Fibroblast of the aortic adventitia (primary cell): ENCODE measurements at regions not wholly inside any gene's neighbourhood (a gene's known extent, or its start where the extent isn't known, plus 50 kb on each side); places are given as distances from the start of the nearest gene placed in this dataset.
A peak's percentile ranks its signal among the peaks of the same experiment; 100 is the strongest.

Experiments used
- DNase-seq: peaks from one replicate; pipeline ENCODE4 v3.0.0-alpha.2; 2010; ENCODE audit warnings: low read depth
- H3K4me3 ChIP-seq: 2 replicates; pipeline ENCODE4 v1.5.1; 2011; ENCODE audit warnings: low read depth, mild to moderate bottlenecking, control low read depth, low read length, moderate library complexity
- TF ChIP-seq, protein P1 (sequence below): IDR thresholded peaks from 2 replicates; pipeline ENCODE4 v1.5.1; 2011; ENCODE audit warnings: mild to moderate bottlenecking, low read length, control low read depth, inconsistent platforms; ENCODE audit not compliant: insufficient read depth

DNA sequence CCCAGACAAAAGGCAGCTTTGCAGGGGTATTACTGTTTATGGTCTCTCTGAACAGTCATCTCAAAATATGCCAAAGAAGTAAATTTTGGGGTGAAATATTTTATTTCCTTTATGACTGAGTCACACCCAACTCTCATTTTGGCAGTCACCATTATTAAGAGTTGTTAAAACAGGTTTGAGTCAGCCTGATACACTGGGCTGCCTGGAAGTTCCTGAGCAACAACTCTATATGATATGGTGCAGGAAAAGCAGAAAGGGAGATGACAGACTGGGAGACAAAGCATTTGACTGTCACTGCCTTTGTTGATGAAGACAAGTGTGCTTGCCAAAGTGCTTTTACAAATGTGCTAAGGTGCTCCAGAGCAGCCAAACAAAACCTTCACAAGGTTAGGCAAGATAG, 1263.5 kb downstream of the PCDH7 start:
- H3K4me3 ChIP-seq: no peak overlapping the region
- peak; percentile 3 for DNase-seq
- TF ChIP-seq, protein P1, sequence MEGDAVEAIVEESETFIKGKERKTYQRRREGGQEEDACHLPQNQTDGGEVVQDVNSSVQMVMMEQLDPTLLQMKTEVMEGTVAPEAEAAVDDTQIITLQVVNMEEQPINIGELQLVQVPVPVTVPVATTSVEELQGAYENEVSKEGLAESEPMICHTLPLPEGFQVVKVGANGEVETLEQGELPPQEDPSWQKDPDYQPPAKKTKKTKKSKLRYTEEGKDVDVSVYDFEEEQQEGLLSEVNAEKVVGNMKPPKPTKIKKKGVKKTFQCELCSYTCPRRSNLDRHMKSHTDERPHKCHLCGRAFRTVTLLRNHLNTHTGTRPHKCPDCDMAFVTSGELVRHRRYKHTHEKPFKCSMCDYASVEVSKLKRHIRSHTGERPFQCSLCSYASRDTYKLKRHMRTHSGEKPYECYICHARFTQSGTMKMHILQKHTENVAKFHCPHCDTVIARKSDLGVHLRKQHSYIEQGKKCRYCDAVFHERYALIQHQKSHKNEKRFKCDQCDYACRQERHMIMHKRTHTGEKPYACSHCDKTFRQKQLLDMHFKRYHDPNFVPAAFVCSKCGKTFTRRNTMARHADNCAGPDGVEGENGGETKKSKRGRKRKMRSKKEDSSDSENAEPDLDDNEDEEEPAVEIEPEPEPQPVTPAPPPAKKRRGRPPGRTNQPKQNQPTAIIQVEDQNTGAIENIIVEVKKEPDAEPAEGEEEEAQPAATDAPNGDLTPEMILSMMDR: no peak

DNA sequence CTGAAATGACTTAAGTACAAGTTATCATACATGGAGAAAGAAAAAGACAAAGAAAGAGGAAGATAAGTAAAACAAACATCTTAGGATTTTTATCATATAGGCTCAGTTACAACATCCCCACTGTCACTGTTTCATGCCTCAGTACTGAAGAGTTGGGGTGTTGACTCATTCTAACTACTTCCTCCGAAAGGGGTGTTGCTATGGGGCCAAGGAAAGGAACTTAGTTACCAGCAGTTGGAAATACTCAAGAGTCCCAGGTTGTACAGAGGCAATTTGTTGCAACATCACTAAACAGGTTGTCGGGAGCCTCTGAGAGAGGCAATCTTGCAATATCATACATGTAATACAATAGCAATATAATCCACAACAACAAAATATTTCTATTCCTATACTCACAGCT, 1264.7 kb downstream of the PCDH7 start:
- TF ChIP-seq, protein P1: no peak
- DNase-seq: peak; percentile 53
- H3K4me3 ChIP-seq: no peak overlapping the region

DNA sequence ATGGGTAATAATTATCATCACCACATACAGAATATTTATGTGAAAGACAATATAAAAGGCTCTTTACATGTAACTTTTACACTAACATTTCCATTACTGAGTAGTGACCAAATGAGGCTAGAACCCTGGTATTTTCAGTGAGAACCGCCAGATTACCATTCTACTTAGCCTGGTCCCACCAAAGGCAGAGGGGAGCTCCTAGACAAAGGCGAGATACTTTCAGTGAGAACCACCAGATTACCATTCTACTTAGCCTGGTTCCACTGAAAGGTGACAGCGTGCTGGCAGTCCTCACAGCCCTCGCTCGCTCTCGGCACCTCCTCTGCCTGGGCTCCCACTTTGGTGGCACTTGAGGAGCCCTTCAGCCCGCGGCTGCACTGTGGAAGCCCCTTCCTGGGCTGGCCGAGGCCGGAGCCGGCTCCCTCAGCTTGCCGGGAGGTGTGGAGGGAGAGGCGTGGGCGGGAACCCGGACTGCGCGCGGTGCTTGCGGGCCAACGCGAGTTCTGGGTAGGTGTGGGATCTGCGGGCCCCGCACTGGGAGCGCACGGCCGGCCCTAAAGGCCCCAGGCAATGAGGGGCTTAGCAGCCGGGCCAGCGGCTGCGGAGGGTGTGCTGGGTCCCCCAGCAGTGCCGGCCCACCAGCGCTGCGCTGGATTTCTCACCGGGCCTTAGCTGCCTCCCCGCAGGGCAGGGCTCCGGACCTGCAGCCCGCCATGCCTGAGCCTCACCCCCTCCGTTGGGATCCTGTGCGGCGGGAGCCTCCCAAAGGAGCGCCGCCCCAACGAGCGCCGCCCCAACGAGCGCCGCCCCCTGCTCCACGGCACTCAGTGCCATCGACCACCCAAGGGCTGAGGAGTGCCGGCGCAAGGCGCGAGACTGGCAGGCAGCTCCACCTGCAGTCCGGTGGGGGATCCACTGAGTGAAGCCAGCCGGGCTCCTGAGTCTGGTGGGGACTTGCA, 1276.1 kb downstream of the PCDH7 start:
- no peak overlapping the region for H3K4me3 ChIP-seq
- DNase-seq: no peak
- TF ChIP-seq, protein P1: no peak

DNA sequence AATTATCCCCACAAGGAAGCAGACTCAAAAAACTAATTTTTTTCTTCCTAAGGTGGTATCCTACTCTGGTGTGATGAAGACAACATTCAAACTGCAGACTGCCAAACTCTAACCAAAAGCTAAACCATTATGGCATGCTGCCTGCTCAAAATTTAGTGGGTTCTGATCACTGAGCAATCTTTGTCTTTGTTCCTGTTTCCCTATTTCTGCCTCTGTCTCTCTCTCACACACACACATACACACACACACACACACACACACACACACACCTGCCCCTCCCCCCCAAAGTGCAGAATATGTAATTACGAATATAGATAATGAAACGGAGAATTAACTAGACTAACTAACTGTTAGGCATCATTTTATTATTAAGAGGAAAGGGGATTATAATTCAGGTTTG, 1278.6 kb downstream of the PCDH7 start:
- H3K4me3 ChIP-seq: no peak overlapping the region
- DNase-seq: no peak
- TF ChIP-seq, protein P1: no peak

DNA sequence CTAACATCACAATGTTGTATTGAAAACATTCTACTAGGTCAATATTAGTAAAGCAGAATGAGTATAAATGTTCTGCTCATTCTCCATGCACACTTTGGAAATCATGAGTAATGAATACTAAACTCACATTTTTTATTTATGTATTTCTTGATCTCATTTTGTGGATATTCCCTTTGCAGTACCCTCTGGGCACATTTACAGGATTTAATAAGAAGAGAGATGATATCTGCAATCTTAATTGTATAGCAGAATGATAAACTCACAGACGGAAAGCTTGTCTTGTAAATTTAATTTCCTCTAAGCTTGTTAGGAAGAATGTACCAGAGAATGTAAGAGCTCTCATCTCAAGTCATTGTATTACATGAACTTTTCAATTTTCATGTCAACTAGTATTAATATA, 1279.7 kb downstream of the PCDH7 start:
- no peak overlapping the region for H3K4me3 ChIP-seq
- TF ChIP-seq, protein P1: no peak
- no peak for DNase-seq

DNA sequence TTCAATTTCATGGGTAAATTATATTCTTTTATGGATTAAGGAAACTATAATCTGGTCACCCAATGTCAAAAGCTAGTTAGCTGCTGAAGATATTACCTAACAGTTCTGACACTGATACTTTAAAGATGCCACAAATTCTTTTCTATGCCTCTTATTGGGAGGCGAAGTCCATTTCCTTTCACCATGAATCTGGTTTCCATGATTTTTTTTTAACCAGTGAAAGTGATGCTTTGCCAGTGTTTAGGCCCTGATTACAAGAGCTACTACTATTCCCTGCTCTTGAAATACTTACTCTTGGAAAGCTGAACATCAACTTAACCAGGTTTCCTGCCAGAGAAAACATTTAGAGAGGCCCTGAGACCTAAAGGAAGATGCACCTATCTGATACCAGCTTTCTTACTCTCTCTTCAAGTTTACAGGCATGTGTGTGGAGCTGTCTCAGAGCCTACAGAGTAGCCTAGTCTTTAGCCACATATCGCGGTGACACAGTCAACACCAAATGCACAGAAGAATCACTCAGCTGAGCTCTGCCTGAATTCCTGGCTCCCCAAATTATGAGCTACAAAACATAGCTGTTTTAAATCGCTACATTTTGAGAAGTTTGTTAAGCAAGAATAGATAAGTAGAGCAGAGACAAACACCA, 1280.8 kb downstream of the PCDH7 start:
- no peak overlapping the region for H3K4me3 ChIP-seq
- TF ChIP-seq, protein P1: no peak
- DNase-seq: no peak
